Vagina (tissue), 2 donors: ENCODE measurements at regions not wholly inside any gene's neighbourhood (a gene's known extent, or its start where the extent isn't known, plus 50 kb on each side); places are given as distances from the start of the nearest gene placed in this dataset.

ENCODE experiments used
- POLR2A ChIP-seq, 2 donors: fragments of 450-650 bp; IDR thresholded peaks; one replicate each; pipeline ENCODE4 v1.6.1; 2017; ENCODE audit warnings: antibody characterized with exemption in 2 of 2, mild to moderate bottlenecking in 2 of 2, moderate library complexity in 2 of 2
- POLR2AphosphoS5 ChIP-seq, 2 donors: sonication (generic); formaldehyde crosslinking; IDR thresholded peaks; one replicate each; pipeline ENCODE4 v1.9.0; 2017; ENCODE audit warnings: antibody characterized with exemption in 2 of 2, mild to moderate bottlenecking in 2 of 2, low read depth in 1 of 2; ENCODE audit not compliant: insufficient read depth in 1 of 2
- TF ChIP-seq, protein P1 (sequence below), 3 experiments: fragments of 450-650 bp in 2 of 3; fragments of 200-600 bp in 1 of 3; sonication (generic) in 1 of 3; IDR thresholded peaks; one replicate each; pipeline ENCODE4 v1.5.1; 2017 to 2019; ENCODE audit warnings: antibody characterized with exemption in 3 of 3, mild to moderate bottlenecking in 2 of 3, moderate library complexity in 2 of 3

DNA sequence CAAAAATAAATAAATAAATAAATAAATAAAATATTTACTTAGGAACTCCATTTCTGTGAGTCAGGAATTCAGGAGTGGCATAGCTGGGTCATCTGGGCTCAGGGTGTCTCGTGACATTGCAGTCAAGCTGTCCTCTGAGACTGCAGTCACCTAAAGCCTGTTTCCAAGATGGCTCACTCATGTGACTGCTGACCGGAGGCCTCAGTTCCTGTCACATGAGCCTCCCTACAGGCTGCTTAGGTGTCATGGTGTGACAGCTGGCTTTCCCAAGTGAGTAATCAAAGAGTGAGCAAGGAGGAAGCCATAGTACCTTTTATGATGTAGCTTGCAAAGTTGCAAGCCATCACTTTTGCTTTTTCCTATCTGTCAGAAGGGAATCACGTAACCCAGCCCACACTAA is 128.6 kb upstream of the KCTD7 start:
- TF ChIP-seq, protein P1, sequence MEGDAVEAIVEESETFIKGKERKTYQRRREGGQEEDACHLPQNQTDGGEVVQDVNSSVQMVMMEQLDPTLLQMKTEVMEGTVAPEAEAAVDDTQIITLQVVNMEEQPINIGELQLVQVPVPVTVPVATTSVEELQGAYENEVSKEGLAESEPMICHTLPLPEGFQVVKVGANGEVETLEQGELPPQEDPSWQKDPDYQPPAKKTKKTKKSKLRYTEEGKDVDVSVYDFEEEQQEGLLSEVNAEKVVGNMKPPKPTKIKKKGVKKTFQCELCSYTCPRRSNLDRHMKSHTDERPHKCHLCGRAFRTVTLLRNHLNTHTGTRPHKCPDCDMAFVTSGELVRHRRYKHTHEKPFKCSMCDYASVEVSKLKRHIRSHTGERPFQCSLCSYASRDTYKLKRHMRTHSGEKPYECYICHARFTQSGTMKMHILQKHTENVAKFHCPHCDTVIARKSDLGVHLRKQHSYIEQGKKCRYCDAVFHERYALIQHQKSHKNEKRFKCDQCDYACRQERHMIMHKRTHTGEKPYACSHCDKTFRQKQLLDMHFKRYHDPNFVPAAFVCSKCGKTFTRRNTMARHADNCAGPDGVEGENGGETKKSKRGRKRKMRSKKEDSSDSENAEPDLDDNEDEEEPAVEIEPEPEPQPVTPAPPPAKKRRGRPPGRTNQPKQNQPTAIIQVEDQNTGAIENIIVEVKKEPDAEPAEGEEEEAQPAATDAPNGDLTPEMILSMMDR (IDR thresholded peaks at IDR 0.05): no peak
- TF ChIP-seq POLR2AphosphoS5 (IDR thresholded peaks at IDR 0.05; ENCODE audit: insufficient read depth in 1 of 2, low read depth in 1 of 2) (no peak), POLR2A (IDR thresholded peaks at IDR 0.05) (no peak)
